ENCODE measurements at regions not wholly inside any gene's neighbourhood (a gene's known extent, or its start where the extent isn't known, plus 50 kb on each side); places are given as distances from the start of the nearest gene placed in this dataset.

GRCh38 chr6:15994814-15995459 lies 133.9 kb upstream of the MYLIP start:
- DNase-seq (ENCODE audit: low read depth), result no peak

GRCh38 chr6:15993716-15994228 lies 135.1 kb upstream of the MYLIP start:
- no peak for DNase-seq (ENCODE audit: low read depth)

GRCh38 chr6:15990179-15990578 lies 138.7 kb upstream of the MYLIP start:
- no peak for DNase-seq (ENCODE audit: low read depth)

- DNase-seq (ENCODE audit: low read depth), result no peak
Observed at GRCh38 chr6:15989397-15989796, 139.5 kb upstream of the MYLIP start.

- no peak for DNase-seq (ENCODE audit: low read depth)
Observed at GRCh38 chr6:15987569-15987968, 141.3 kb upstream of the MYLIP start.

- no peak for DNase-seq (ENCODE audit: low read depth)
Observed at GRCh38 chr6:15986027-15986629, 142.8 kb upstream of the MYLIP start.

GRCh38 chr6:15985379-15985959 lies 143.4 kb upstream of the MYLIP start:
- no peak for DNase-seq (ENCODE audit: low read depth)

- no peak for DNase-seq (ENCODE audit: low read depth)
Observed at GRCh38 chr6:15981956-15982355, 146.9 kb upstream of the MYLIP start.

GRCh38 chr6:15980801-15981200 lies 148.1 kb upstream of the MYLIP start:
- DNase-seq (ENCODE audit: low read depth), result no peak

GRCh38 chr6:15978426-15978825 lies 150.5 kb upstream of the MYLIP start:
- DNase-seq (ENCODE audit: low read depth), result no peak

GRCh38 chr6:15977050-15977449 lies 151.8 kb upstream of the MYLIP start:
- DNase-seq (ENCODE audit: low read depth), result peak; percentile 16

GRCh38 chr6:15974817-15975216 lies 154.1 kb upstream of the MYLIP start:
- peak; percentile 92 for DNase-seq (ENCODE audit: low read depth)

- no peak for DNase-seq (ENCODE audit: low read depth)
Observed at GRCh38 chr6:15970517-15970916, 158.4 kb upstream of the MYLIP start.

- DNase-seq (ENCODE audit: low read depth), result no peak
Observed at GRCh38 chr6:15969236-15969778, 159.6 kb upstream of the MYLIP start.

GRCh38 chr6:15968519-15968918 lies 160.4 kb upstream of the MYLIP start:
- DNase-seq (ENCODE audit: low read depth), result no peak

- no peak for DNase-seq (ENCODE audit: low read depth)
Observed at GRCh38 chr6:15966000-15966520, 162.8 kb upstream of the MYLIP start.

GRCh38 chr6:15962449-15962764 lies 166.5 kb upstream of the MYLIP start:
- peak; percentile 24 for DNase-seq (ENCODE audit: low read depth)

- no peak for DNase-seq (ENCODE audit: low read depth)
Observed at GRCh38 chr6:15961635-15962448, 167.0 kb upstream of the MYLIP start.

GRCh38 chr6:15960740-15961634 lies 167.9 kb upstream of the MYLIP start:
- no peak for DNase-seq (ENCODE audit: low read depth)

GRCh38 chr6:15957655-15958169 lies 171.2 kb upstream of the MYLIP start:
- no peak for DNase-seq (ENCODE audit: low read depth)
